ENCODE measurements at regions not wholly inside any gene's neighbourhood (a gene's known extent, or its start where the extent isn't known, plus 50 kb on each side); places are given as distances from the start of the nearest gene placed in this dataset.

DNA sequence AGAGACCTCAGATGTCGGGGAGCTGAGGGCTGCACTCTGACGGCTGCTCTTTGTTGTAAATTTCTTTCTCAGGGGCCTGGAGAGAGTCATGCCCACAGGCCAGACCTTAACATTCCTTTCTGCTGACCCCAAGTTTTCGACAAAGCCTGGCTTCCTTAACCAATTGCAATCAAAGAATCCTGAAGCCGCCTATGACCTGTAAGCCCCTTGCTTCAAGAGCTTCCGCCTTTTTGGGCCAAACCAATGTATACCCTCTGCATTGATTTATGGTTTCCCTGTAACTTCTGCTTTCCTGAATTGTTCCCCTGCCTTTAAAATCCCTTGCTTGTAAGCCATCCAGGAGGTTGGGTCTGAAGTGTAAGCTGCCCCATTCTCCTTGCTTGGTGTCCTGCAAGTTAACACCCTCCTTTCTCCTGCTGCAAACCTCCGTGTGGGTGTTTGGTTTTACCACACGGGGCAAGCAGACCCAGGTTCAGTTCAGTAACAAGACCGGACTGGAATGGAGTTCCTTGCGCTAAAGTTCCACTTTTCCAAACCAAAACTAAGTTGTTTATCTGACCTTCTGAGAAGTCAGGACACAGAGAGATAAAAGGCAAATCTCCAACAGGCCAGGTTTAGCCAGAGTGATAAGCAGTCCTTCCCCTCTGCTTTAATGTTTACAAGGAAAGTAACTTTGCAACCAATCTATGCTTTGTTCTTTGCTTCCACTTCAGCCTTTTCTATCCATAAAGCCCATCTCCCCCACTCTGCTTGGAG is 141.6 kb downstream of the KCNJ12 start:
- Mint-ChIP-seq H3K27ac (ENCODE audit: unreplicated experiment) (no peak overlapping the region), H3K36me3 (ENCODE audit: insufficient read depth, unreplicated experiment) (no peaks in the 10 kb centered on the region), H3K4me3 (ENCODE audit: unreplicated experiment) (no peak overlapping the region), H3K4me1 (ENCODE audit: low read depth, unreplicated experiment) (peaks cover 20% of the 10 kb centered on the region), H3K27me3 (ENCODE audit: insufficient read depth, unreplicated experiment) (peaks cover 6% of the 10 kb centered on the region), H3K9me3 (ENCODE audit: unreplicated experiment) (no peaks in the 10 kb centered on the region)
- POLR2A ChIA-PET: no interaction called here
- no peak overlapping the region for H3K4me3 ChIP-seq (ENCODE audit: low read depth, low read length)
- no peaks in the 10 kb centered on the region for H3K9me3 ChIP-seq
- H3K4me1 ChIP-seq: no peaks in the 10 kb centered on the region
- DNase-seq: no peak
- BruUV-seq (replicated peaks): no TSS peak
- H3K27me3 ChIP-seq (replicated peaks; ENCODE audit: control insufficient read depth, insufficient read depth, low read length): no peaks in the 10 kb centered on the region
- H3K36me3 ChIP-seq (ENCODE audit: control insufficient read depth, insufficient read depth, low read length): no peaks in the 10 kb centered on the region
- intact Hi-C loops (cut with micrococcal nuclease; ENCODE audit: unreplicated experiment): no loop called here
- TF ChIP-seq CTCF (IDR thresholded peaks at IDR 0.05; ENCODE audit: insufficient read depth in 1 of 2, low read depth in 1 of 2, low read length in 1 of 2, severe bottlenecking in 1 of 2, unreplicated experiment in 1 of 2): no peak
- CTCF ChIA-PET: no interaction called here

DNA sequence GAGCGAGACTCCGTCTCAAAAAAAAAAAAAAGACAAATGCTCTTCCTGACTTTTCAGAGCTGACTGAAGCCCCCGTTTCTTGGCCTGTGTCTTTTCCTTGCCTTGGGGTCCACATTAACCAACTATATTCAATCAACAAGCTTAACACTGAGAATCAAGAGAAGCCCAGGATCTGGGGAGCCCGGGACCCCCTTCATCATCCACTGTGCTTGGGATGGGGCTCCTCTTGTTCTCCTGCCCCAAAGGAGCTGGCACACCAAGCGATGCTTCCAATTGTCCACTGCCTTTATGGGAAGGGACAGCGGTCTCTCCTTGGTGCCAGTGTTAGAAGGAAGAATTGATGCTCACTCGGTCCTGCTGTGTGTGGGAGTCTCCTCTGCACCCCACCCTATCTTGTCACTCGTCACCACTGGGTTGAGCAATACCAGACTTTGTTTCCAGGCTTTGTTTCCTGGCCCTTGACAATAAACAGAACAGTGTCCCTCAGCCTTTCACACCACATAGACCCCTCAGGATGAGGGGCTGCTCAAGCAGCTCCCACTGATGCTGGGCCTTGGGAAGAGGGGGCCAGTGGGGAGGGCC is 146.7 kb downstream of the KCNJ12 start:
- Mint-ChIP-seq H3K9me3 (ENCODE audit: unreplicated experiment) (no peaks in the 10 kb centered on the region), H3K27me3 (ENCODE audit: insufficient read depth, unreplicated experiment) (peaks cover 3% of the 10 kb centered on the region), H3K36me3 (ENCODE audit: insufficient read depth, unreplicated experiment) (no peaks in the 10 kb centered on the region), H3K4me1 (ENCODE audit: low read depth, unreplicated experiment) (peaks cover 16% of the 10 kb centered on the region), H3K27ac (ENCODE audit: unreplicated experiment) (no peak overlapping the region), H3K4me3 (ENCODE audit: unreplicated experiment) (no peak overlapping the region)
- POLR2A ChIA-PET: no interaction called here
- H3K27me3 ChIP-seq (replicated peaks; ENCODE audit: control insufficient read depth, insufficient read depth, low read length): no peaks in the 10 kb centered on the region
- no peak for TF ChIP-seq CTCF (IDR thresholded peaks at IDR 0.05; ENCODE audit: insufficient read depth in 1 of 2, low read depth in 1 of 2, low read length in 1 of 2, severe bottlenecking in 1 of 2, unreplicated experiment in 1 of 2)
- intact Hi-C loops (cut with micrococcal nuclease; ENCODE audit: unreplicated experiment): no loop called here
- no peaks in the 10 kb centered on the region for H3K4me1 ChIP-seq
- CTCF ChIA-PET: no interaction called here
- H3K4me3 ChIP-seq (ENCODE audit: low read depth, low read length): no peak overlapping the region
- no peaks in the 10 kb centered on the region for H3K36me3 ChIP-seq (ENCODE audit: control insufficient read depth, insufficient read depth, low read length)
- H3K9me3 ChIP-seq: no peaks in the 10 kb centered on the region
- BruUV-seq (replicated peaks): no TSS peak
- no peak for DNase-seq

DNA sequence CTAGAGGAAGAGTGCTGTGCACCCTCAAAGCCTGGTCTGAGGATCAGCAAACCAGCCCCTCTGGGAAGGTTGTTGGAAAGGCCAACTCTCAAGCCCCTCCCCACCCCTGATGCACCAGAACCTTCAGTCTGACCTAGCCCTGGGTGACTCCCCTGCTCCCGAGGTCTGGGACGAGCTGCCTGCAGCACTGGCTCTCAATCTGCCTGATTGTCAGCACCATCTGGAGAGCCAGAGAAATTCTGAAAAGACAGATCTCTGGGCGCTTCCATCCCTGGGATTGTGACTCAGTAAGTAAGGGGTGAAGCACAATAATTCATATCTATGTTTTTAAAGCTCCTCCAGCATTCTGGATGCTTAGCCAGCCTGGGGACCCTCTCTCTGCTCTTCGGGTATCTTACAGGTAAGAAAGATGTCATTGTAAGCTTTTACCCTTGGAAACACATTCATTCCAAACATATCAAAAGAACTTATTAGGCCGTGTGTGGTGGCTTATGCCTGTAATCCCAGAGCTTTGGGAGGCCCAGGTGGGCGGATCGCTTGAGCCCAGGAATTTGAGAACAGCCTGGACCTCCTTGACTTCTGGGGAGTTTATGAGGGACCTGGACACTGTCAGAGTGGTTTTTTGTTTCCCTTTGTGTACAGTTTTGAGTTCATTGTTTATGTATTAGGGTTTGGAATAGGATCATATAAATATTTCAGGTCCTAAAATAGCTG is 147.5 kb downstream of the KCNJ12 start:
- Mint-ChIP-seq H3K27ac (ENCODE audit: unreplicated experiment) (no peak overlapping the region), H3K4me1 (ENCODE audit: low read depth, unreplicated experiment) (peaks cover 8% of the 10 kb centered on the region), H3K36me3 (ENCODE audit: insufficient read depth, unreplicated experiment) (no peaks in the 10 kb centered on the region), H3K9me3 (ENCODE audit: unreplicated experiment) (no peaks in the 10 kb centered on the region), H3K4me3 (ENCODE audit: unreplicated experiment) (no peak overlapping the region), H3K27me3 (ENCODE audit: insufficient read depth, unreplicated experiment) (peaks cover 3% of the 10 kb centered on the region)
- H3K36me3 ChIP-seq (ENCODE audit: control insufficient read depth, insufficient read depth, low read length): no peaks in the 10 kb centered on the region
- POLR2A ChIA-PET: no interaction called here
- H3K4me3 ChIP-seq (ENCODE audit: low read depth, low read length): no peak overlapping the region
- H3K27me3 ChIP-seq (replicated peaks; ENCODE audit: control insufficient read depth, insufficient read depth, low read length): no peaks in the 10 kb centered on the region
- no peaks in the 10 kb centered on the region for H3K9me3 ChIP-seq
- CTCF ChIA-PET: interaction anchor here (1.1 kb wide), 1 partner anchor 10 kb away, joined by 3 read pairs; no protein-coding TSS in a partner anchor
- DNase-seq: no peak
- BruUV-seq (replicated peaks): no TSS peak
- no peaks in the 10 kb centered on the region for H3K4me1 ChIP-seq
- no peak for TF ChIP-seq CTCF (IDR thresholded peaks at IDR 0.05; ENCODE audit: insufficient read depth in 1 of 2, low read depth in 1 of 2, low read length in 1 of 2, severe bottlenecking in 1 of 2, unreplicated experiment in 1 of 2)
- intact Hi-C loops (cut with micrococcal nuclease; ENCODE audit: unreplicated experiment): no loop called here

Data from Caco-2 (cell line).